ENCODE measurements at regions not wholly inside any gene's neighbourhood (a gene's known extent, or its start where the extent isn't known, plus 50 kb on each side); places are given as distances from the start of the nearest gene placed in this dataset.

- TF ChIP-seq CTCF (conservative IDR thresholded peaks at IDR 0.05; ENCODE audit: low read depth, low read length) (no peak), EZH2 (IDR thresholded peaks at IDR 0.05; ENCODE audit: borderline replicate concordance, low read depth, low read length, poor library complexity, severe bottlenecking) (no peak)
These were observed 258.2 kb downstream of the SOX2 start for GRCh38 chr3:181969925-181970324.
